IMR-90 (cell line): ENCODE measurements at regions not wholly inside any gene's neighbourhood (a gene's known extent, or its start where the extent isn't known, plus 50 kb on each side); places are given as distances from the start of the nearest gene placed in this dataset.

Experiments
- ATAC-seq: fragments of 200-7000 bp; cut with Tn5 transposase; 2 replicates; pipeline ENCODE4 v1.9.1; 2020; ENCODE audit warnings: low read depth, mild to moderate bottlenecking, moderate library complexity
- BruUV-seq: library from RNA; stranded (reverse); fragments of 400-500 nt; replicated peaks from 2 replicates; lab custom pipeline; 2021; lab: Mats Ljungman, UMichigan
- CTCF ChIA-PET: fragments of 300-600 bp; formaldehyde crosslinking; extraction: SDS; loops from one replicate; lab custom pipeline; 2021; ENCODE audit warnings: antibody characterized with exemption; lab: Yijun Ruan, JAX
- POLR2A ChIA-PET: fragments of 300-600 bp; sonication (Branson Sonifier 250); formaldehyde crosslinking; loops from one replicate; lab custom pipeline; 2022; ENCODE audit warnings: antibody characterized with exemption; ENCODE audit not compliant: unreplicated experiment; lab: Charles Lee
- DNase-seq: peaks from one replicate; pipeline ENCODE4 v3.0.0; 2013
- H2AFZ ChIP-seq: replicated peaks from 2 replicates; pipeline ENCODE3; 2013; ENCODE audit warnings: low read length, mild to moderate bottlenecking; ENCODE audit not compliant: poor library complexity
- H2AK5ac ChIP-seq: 2 replicates; pipeline ENCODE4 v1.6.1; 2013; ENCODE audit warnings: low read depth, low read length, inconsistent platforms
- H2AK9ac ChIP-seq: replicated peaks from 2 replicates; pipeline ENCODE3; 2013; ENCODE audit warnings: mild to moderate bottlenecking, low read depth, low read length, moderate library complexity; ENCODE audit not compliant: poor library complexity
- H2BK120ac ChIP-seq: 2 replicates; pipeline ENCODE4 v1.6.1; 2013; ENCODE audit warnings: low read depth, low read length, inconsistent platforms
- H2BK15ac ChIP-seq: 3 replicates; pipeline ENCODE4 v1.6.1; 2013; ENCODE audit warnings: low read depth, low read length, inconsistent platforms
- H2BK20ac ChIP-seq: 2 replicates; pipeline ENCODE4 v1.6.1; 2013; ENCODE audit warnings: low read depth, mild to moderate bottlenecking, inconsistent platforms, low read length, moderate library complexity
- H2BK5ac ChIP-seq: 2 replicates; pipeline ENCODE4 v1.6.1; 2013; ENCODE audit warnings: mild to moderate bottlenecking, low read depth, low read length, inconsistent platforms; ENCODE audit not compliant: poor library complexity, severe bottlenecking
- H3K14ac ChIP-seq: replicated peaks from 2 replicates; pipeline ENCODE4 v1.6.1; 2013; ENCODE audit warnings: low read depth, low read length, inconsistent platforms
- H3K18ac ChIP-seq: 2 replicates; pipeline ENCODE4 v1.6.1; 2013; ENCODE audit warnings: low read depth, low read length, control low read depth
- H3K23ac ChIP-seq: 2 replicates; pipeline ENCODE4 v1.6.1; 2013; ENCODE audit warnings: low read depth, low read length, inconsistent platforms
- H3K27ac ChIP-seq: 2 replicates; pipeline ENCODE4 v1.5.1; 2013; ENCODE audit warnings: mild to moderate bottlenecking, control low read depth, low read length; ENCODE audit not compliant: insufficient read depth
- H3K27me3 ChIP-seq: 2 replicates; pipeline ENCODE4 v1.6.1; 2013; ENCODE audit warnings: low read length; ENCODE audit not compliant: control insufficient read depth, insufficient read depth
- H3K36me3 ChIP-seq: 2 replicates; pipeline ENCODE4 v1.6.1; 2013; ENCODE audit warnings: low read length, mixed read lengths; ENCODE audit not compliant: control insufficient read depth, insufficient read depth
- H3K4ac ChIP-seq: 2 replicates; pipeline ENCODE4 v1.6.1; 2013; ENCODE audit warnings: low read depth, low read length, inconsistent platforms
- H3K4me1 ChIP-seq: 2 replicates; pipeline ENCODE4 v1.6.1; 2013; ENCODE audit warnings: low read length, mixed read lengths; ENCODE audit not compliant: control insufficient read depth, insufficient read depth
- H3K4me2 ChIP-seq: 2 replicates; pipeline ENCODE4 v1.6.1; 2013; ENCODE audit warnings: low read depth, mild to moderate bottlenecking, control low read depth, low read length, moderate library complexity
- H3K4me3 ChIP-seq: 2 replicates; pipeline ENCODE4 v1.5.1; 2013; ENCODE audit warnings: low read depth, mild to moderate bottlenecking, control low read depth, low read length, moderate library complexity; ENCODE audit not compliant: insufficient read depth
- H3K56ac ChIP-seq: 2 replicates; pipeline ENCODE4 v1.6.1; 2013; ENCODE audit warnings: low read length, inconsistent platforms; ENCODE audit not compliant: insufficient read depth; ENCODE audit errors: extremely low read depth
- H3K79me1 ChIP-seq, 2 experiments: 2 replicates each; pipeline ENCODE4 v1.6.1; 2013; ENCODE audit warnings: low read length in 2 of 2, inconsistent platforms in 1 of 2, low read depth in 1 of 2
- H3K9ac ChIP-seq: 2 replicates; pipeline ENCODE4 v1.6.1; 2013; ENCODE audit warnings: low read depth, low read length, control low read depth
- H3K9me1 ChIP-seq: 2 replicates; pipeline ENCODE4 v1.6.1; 2013; ENCODE audit warnings: low read length, inconsistent platforms; ENCODE audit not compliant: insufficient read depth
- H3K9me3 ChIP-seq: 2 replicates; pipeline ENCODE4 v1.6.1; 2013; ENCODE audit warnings: low read length; ENCODE audit not compliant: control insufficient read depth, insufficient read depth
- H4K20me1 ChIP-seq: 2 replicates; pipeline ENCODE4 v1.6.1; 2013; ENCODE audit warnings: low read length, inconsistent platforms; ENCODE audit not compliant: insufficient read depth
- H4K5ac ChIP-seq: 2 replicates; pipeline ENCODE4 v1.6.1; 2013; ENCODE audit warnings: mild to moderate bottlenecking, low read depth, low read length, control low read depth
- H4K8ac ChIP-seq, 2 experiments: 2 replicates each; pipeline ENCODE4 v1.6.1; 2013; ENCODE audit warnings: low read depth in 2 of 2, low read length in 2 of 2, control low read depth in 1 of 2, inconsistent platforms in 1 of 2
- H4K91ac ChIP-seq: 2 replicates; pipeline ENCODE4 v1.6.1; 2013; ENCODE audit warnings: low read depth, low read length, inconsistent platforms; ENCODE audit not compliant: insufficient read depth
- BHLHE40 ChIP-seq: fragments of 150-350 bp; IDR thresholded peaks from 2 replicates; pipeline ENCODE4 v1.6.1; 2016; ENCODE audit warnings: mild to moderate bottlenecking, low read depth, low read length
- CEBPB ChIP-seq: IDR thresholded peaks from 2 replicates; pipeline ENCODE4 v1.6.1; 2012; ENCODE audit warnings: low read depth, low read length, improper control_type of control experiment
- FOS ChIP-seq: fragments of 150-350 bp; IDR thresholded peaks from 2 replicates; pipeline ENCODE4 v1.6.1; 2016; ENCODE audit warnings: low read depth, low read length
- MAFK ChIP-seq: IDR thresholded peaks from 2 replicates; pipeline ENCODE4 v1.6.1; 2012; ENCODE audit warnings: low read depth, low read length, improper control_type of control experiment
- POLR2A ChIP-seq: IDR thresholded peaks from 2 replicates; pipeline ENCODE4 v1.6.1; 2012; ENCODE audit warnings: mild to moderate bottlenecking, low read depth, low read length
- WGBS, 2 experiments: methylation state at CpG; one replicate each; pipeline versions ENCODE4 v1.1.5 to v1.1.7; 2013; ENCODE audit warnings: missing lambda C conversion rate in 2 of 2; ENCODE audit not compliant: insufficient read length in 1 of 2; ENCODE audit errors: extremely low coverage in 2 of 2; 5-methylcytosine and 5-hydroxymethylcytosine counted together
- dilution Hi-C: fragments of 300-500 bp; cut with HindIII; formaldehyde crosslinking; loops from one replicate; pipeline ENCODE4 v1.14.3; 2018; ENCODE audit warnings: low sequenced_read_pairs; ENCODE audit not compliant: unreplicated experiment
- in situ Hi-C: fragments of 300-500 bp; cut with MboI; formaldehyde crosslinking; loops from 3 replicates; pipeline ENCODE4 v1.14.3; 2019; ENCODE audit warnings: low sequenced_read_pairs, inconsistent platforms, mixed read lengths
- intact Hi-C: fragments of 100-400 bp; cut with micrococcal nuclease; formaldehyde crosslinking; loops from 2 replicates; pipeline ENCODE4 v1.10.0; 2022
- TF ChIP-seq, protein P1 (sequence below): fragments of 150-350 bp; IDR thresholded peaks from 2 replicates; pipeline ENCODE4 v1.6.1; 2017; ENCODE audit warnings: mild to moderate bottlenecking, antibody characterized with exemption, low read length, low read depth

DNA sequence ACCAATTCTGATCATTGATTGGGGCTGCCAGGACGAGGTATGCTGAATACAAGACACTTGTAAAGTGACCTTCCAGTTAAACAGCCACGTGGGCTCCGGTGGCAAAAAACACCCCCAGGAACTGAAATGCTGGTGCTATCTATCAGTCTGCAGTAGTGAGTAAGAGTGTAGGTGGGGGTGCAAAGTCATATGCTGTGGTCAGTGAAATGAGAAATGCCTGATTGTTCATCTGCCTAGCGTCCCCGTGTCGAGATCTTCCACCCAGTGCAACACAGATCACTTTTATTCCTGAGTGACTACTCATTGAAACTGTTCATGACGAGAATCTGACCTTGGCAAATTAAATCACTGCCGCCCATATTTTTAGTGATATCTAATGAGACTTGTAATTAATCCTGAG, 806.5 kb upstream of the GOT2 start:
- H3K36me3 ChIP-seq: no peaks in the 10 kb centered on the region
- in situ Hi-C loops (no loop called here), intact Hi-C loops (no loop called here), dilution Hi-C loops (no loop called here)
- BruUV-seq: no TSS peak
- H3K56ac ChIP-seq: no peak overlapping the region
- no peak overlapping the region for H2BK15ac ChIP-seq
- no peaks in the 10 kb centered on the region for H3K4me1 ChIP-seq
- ChIA-PET POLR2A (no interaction called here), CTCF (no interaction called here)
- H2AFZ ChIP-seq: peak overlapping the region; percentile 43
- no peak overlapping the region for H4K5ac ChIP-seq
- H3K9me1 ChIP-seq: no peaks in the 10 kb centered on the region; the same call in 1 of the 2 replicates
- H3K4me2 ChIP-seq: no peak overlapping the region; the same call in 1 of the 2 replicates
- H3K9me3 ChIP-seq: no peaks in the 10 kb centered on the region
- H3K14ac ChIP-seq: 0 out of 2 replicates have a peak overlapping the region, but pooled peaks have one; percentile 6
- H4K8ac ChIP-seq: peak overlapping the region in 1 of 2 experiments; percentile 10; a peak in 1 of 4 replicates
- H2BK120ac ChIP-seq: no peak overlapping the region; the same call in 1 of the 2 replicates
- peak overlapping the region; percentile 27 for H2BK20ac ChIP-seq
- no peak overlapping the region for H2AK5ac ChIP-seq
- TF ChIP-seq, protein P1, sequence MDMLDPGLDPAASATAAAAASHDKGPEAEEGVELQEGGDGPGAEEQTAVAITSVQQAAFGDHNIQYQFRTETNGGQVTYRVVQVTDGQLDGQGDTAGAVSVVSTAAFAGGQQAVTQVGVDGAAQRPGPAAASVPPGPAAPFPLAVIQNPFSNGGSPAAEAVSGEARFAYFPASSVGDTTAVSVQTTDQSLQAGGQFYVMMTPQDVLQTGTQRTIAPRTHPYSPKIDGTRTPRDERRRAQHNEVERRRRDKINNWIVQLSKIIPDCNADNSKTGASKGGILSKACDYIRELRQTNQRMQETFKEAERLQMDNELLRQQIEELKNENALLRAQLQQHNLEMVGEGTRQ: no peak
- no peak for TF ChIP-seq FOS
- no peak for TF ChIP-seq POLR2A
- no peak for TF ChIP-seq CEBPB
- TF ChIP-seq BHLHE40: 0 out of 2 replicates have a peak, but pooled peaks have one; percentile 9
- TF ChIP-seq MAFK: no peak
- no peak overlapping the region for H2AK9ac ChIP-seq
- no peak overlapping the region for H2BK5ac ChIP-seq
- no peak overlapping the region for H4K91ac ChIP-seq
- no peak overlapping the region for H3K18ac ChIP-seq
- WGBS, 2 experiments: 100% methylated on average over 2 of the region's 8 CpGs; no CpG with 5 or more reads in 1 of the 2 experiments
- no peaks in the 10 kb centered on the region for H3K27me3 ChIP-seq
- DNase-seq: peak; percentile 52
- H3K23ac ChIP-seq: no peak overlapping the region; the same call in 1 of the 2 replicates
- H3K9ac ChIP-seq: no peak overlapping the region
- no peak overlapping the region for H3K27ac ChIP-seq
- no peaks in the 10 kb centered on the region for H3K79me1 ChIP-seq
- H3K4ac ChIP-seq: 0 out of 2 replicates have a peak overlapping the region, but pooled peaks have one; percentile 13
- no peak for ATAC-seq
- H4K20me1 ChIP-seq: no peaks in the 10 kb centered on the region
- H3K4me3 ChIP-seq: no peak overlapping the region
